WTC11 (cell line): ENCODE measurements at regions not wholly inside any gene's neighbourhood (a gene's known extent, or its start where the extent isn't known, plus 50 kb on each side); places are given as distances from the start of the nearest gene placed in this dataset.

Experiments used
- ATAC-seq: fragments of 200-7000 bp; cut with Tn5 transposase; 2 replicates; pipeline ENCODE4 v1.10.0; 2021; ENCODE audit warnings: mild to moderate bottlenecking, moderate library complexity
- CTCF ChIA-PET: fragments of 300-600 bp; sonication (Branson Sonifier 250); formaldehyde crosslinking; loops from one replicate; lab custom pipeline; 2021; ENCODE audit warnings: antibody characterized with exemption; lab: Charles Lee
- POLR2A ChIA-PET: fragments of 350-600 bp; sonication (Branson Sonifier 250); formaldehyde crosslinking; loops from one replicate; lab custom pipeline; 2021; ENCODE audit warnings: antibody characterized with exemption; lab: Charles Lee
- DNase-seq: peaks from one replicate; pipeline ENCODE4 v3.0.0; 2021; ENCODE audit warnings: low spot score
- H3K27ac Mint-ChIP-seq: 2 replicates; pipeline ENCODE4 v1.8.0; 2021; ENCODE audit warnings: mixed read lengths
- H3K27me3 Mint-ChIP-seq: 2 replicates; pipeline ENCODE4 v1.8.0; 2021; ENCODE audit warnings: low read depth, mild to moderate bottlenecking, moderate library complexity, mixed read lengths
- H3K36me3 Mint-ChIP-seq: 2 replicates; pipeline ENCODE4 v1.8.0; 2021; ENCODE audit warnings: mixed read lengths
- H3K4me1 Mint-ChIP-seq: 2 replicates; pipeline ENCODE4 v1.8.0; 2022; ENCODE audit warnings: mixed read lengths
- H3K4me3 Mint-ChIP-seq: 2 replicates; pipeline ENCODE4 v1.8.0; 2021; ENCODE audit warnings: mild to moderate bottlenecking, moderate library complexity, mixed read lengths
- H3K9me3 Mint-ChIP-seq: 2 replicates; pipeline ENCODE4 v1.8.0; 2021; ENCODE audit warnings: mixed read lengths
- ATF1 ChIP-seq: sonication (generic); formaldehyde crosslinking; IDR thresholded peaks from 2 replicates; pipeline ENCODE4 v1.8.1; 2023; ENCODE audit warnings: mild to moderate bottlenecking, moderate library complexity, missing genetic modification reagents
- ATF6 ChIP-seq: sonication (generic); formaldehyde crosslinking; IDR thresholded peaks from 2 replicates; pipeline ENCODE4 v1.8.1; 2023; ENCODE audit warnings: mild to moderate bottlenecking, missing genetic modification reagents
- E2F4 ChIP-seq: sonication (generic); formaldehyde crosslinking; IDR thresholded peaks from 2 replicates; pipeline ENCODE4 v1.8.1; 2022; ENCODE audit warnings: low read depth, mild to moderate bottlenecking, moderate library complexity, missing genetic modification reagents, borderline replicate concordance
- ELF4 ChIP-seq: sonication (generic); formaldehyde crosslinking; IDR thresholded peaks from 2 replicates; pipeline ENCODE4 v1.8.1; 2022; ENCODE audit warnings: low read depth, mild to moderate bottlenecking, moderate library complexity, missing genetic modification reagents
- ETV6 ChIP-seq: sonication (generic); formaldehyde crosslinking; IDR thresholded peaks from 2 replicates; pipeline ENCODE4 v1.8.1; 2022; ENCODE audit warnings: mild to moderate bottlenecking, missing genetic modification reagents
- FOXJ3 ChIP-seq: sonication (generic); formaldehyde crosslinking; IDR thresholded peaks from 2 replicates; pipeline ENCODE4 v1.9.0; 2021; ENCODE audit warnings: missing genetic modification reagents, mild to moderate bottlenecking, borderline replicate concordance
- FOXP4 ChIP-seq: sonication (generic); formaldehyde crosslinking; IDR thresholded peaks from 2 replicates; pipeline ENCODE4 v1.8.0; 2022; ENCODE audit warnings: mild to moderate bottlenecking, missing genetic modification reagents
- JUN ChIP-seq: sonication (generic); formaldehyde crosslinking; IDR thresholded peaks from 2 replicates; pipeline ENCODE4 v1.8.0; 2023; ENCODE audit warnings: mild to moderate bottlenecking, missing genetic modification reagents
- ZNF396 ChIP-seq: fragments of 250-450 bp; sonication (Bioruptor Pico); IDR thresholded peaks from 2 replicates; pipeline ENCODE4 v1.8.0; 2021; ENCODE audit warnings: mild to moderate bottlenecking, moderate library complexity, borderline replicate concordance
- TF ChIP-seq, protein P1 (sequence below): sonication (generic); formaldehyde crosslinking; IDR thresholded peaks from 2 replicates; pipeline ENCODE4 v1.8.1; 2022; ENCODE audit warnings: mild to moderate bottlenecking, moderate library complexity, missing genetic modification reagents
- TF ChIP-seq, protein P2 (sequence below): sonication (generic); formaldehyde crosslinking; IDR thresholded peaks from 2 replicates; pipeline ENCODE4 v1.8.0; 2022; ENCODE audit warnings: mild to moderate bottlenecking, missing genetic modification reagents
- TF ChIP-seq, protein P3 (sequence below): sonication (generic); formaldehyde crosslinking; IDR thresholded peaks from 2 replicates; pipeline ENCODE4 v1.8.0; 2022; ENCODE audit warnings: mild to moderate bottlenecking, missing genetic modification reagents

GRCh38 chr22:49108636-49109315, 718.9 kb downstream of the BRD1 start:
- POLR2A ChIA-PET = no interaction called here
- no peaks in the 10 kb centered on the region for H3K36me3 Mint-ChIP-seq
- CTCF ChIA-PET = interaction anchor here (1.8 to 3.9 kb wide), 2 partner anchors 11 to 62 kb away, joined by 7 to 14 read pairs; no protein-coding TSS in a partner anchor
- H3K4me3 Mint-ChIP-seq = no peak overlapping the region
- peaks cover under 1% of the 10 kb centered on the region for H3K4me1 Mint-ChIP-seq
- DNase-seq = no peak
- no peak for ATAC-seq
- TF ChIP-seq ELF4 (CRISPR knock-in tag) (no peak), FOXP4 (CRISPR knock-in tag) (no peak), ETV6 (no peak)
- H3K27me3 Mint-ChIP-seq = no peaks in the 10 kb centered on the region
- no peaks in the 10 kb centered on the region for H3K9me3 Mint-ChIP-seq
- H3K27ac Mint-ChIP-seq = no peak overlapping the region; the same call in 1 of the 2 replicates

DNA sequence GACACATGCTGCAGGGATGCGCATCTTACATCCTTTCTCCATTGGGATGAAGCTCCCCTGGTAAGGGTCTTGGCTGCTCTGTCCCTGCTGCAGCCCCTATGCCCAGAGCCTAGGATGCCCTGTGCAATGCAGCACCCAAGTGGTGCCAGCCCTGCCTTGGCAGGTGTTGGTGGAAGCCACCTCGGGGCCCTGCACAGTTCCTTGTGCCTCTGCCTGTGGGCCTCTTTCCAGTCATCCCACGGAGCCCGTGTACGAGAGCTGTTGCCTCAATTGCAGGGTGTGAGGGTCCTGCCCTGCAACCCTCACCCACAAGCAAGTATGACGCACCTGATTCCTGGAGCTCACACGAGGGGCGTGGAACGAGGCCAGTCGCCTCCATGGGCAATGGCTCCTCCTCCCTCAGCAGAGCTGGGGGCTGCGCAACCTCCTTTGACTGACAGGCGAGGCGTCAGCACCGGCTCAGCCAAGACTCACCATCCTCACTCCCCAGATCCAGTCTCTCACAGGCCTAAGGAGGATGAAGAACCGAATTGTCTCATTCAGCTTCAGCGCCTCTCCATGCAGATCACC, 719.6 kb downstream of the BRD1 start:
- H3K4me3 Mint-ChIP-seq = no peak overlapping the region
- no peak for TF ChIP-seq JUN (CRISPR knock-in tag)
- TF ChIP-seq, protein P1, sequence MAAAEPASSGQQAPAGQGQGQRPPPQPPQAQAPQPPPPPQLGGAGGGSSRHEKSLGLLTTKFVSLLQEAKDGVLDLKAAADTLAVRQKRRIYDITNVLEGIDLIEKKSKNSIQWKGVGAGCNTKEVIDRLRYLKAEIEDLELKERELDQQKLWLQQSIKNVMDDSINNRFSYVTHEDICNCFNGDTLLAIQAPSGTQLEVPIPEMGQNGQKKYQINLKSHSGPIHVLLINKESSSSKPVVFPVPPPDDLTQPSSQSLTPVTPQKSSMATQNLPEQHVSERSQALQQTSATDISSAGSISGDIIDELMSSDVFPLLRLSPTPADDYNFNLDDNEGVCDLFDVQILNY = no peak
- no peak for TF ChIP-seq FOXP4 (CRISPR knock-in tag)
- TF ChIP-seq FOXJ3 (CRISPR knock-in tag) = no peak
- TF ChIP-seq, protein P2, sequence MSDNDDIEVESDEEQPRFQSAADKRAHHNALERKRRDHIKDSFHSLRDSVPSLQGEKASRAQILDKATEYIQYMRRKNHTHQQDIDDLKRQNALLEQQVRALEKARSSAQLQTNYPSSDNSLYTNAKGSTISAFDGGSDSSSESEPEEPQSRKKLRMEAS = no peak
- TF ChIP-seq, protein P3, sequence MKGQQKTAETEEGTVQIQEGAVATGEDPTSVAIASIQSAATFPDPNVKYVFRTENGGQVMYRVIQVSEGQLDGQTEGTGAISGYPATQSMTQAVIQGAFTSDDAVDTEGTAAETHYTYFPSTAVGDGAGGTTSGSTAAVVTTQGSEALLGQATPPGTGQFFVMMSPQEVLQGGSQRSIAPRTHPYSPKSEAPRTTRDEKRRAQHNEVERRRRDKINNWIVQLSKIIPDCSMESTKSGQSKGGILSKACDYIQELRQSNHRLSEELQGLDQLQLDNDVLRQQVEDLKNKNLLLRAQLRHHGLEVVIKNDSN = no peak
- no peak for TF ChIP-seq E2F4
- TF ChIP-seq ATF6 = no peak
- no peak for TF ChIP-seq ZNF396 (CRISPR knock-in tag)
- no peak for TF ChIP-seq ATF1 (CRISPR knock-in tag)
- no peaks in the 10 kb centered on the region for H3K36me3 Mint-ChIP-seq
- H3K4me1 Mint-ChIP-seq = peaks cover 8% of the 10 kb centered on the region
- H3K27me3 Mint-ChIP-seq = no peaks in the 10 kb centered on the region
- ChIA-PET POLR2A (interaction anchor here (0.6 kb wide), 1 partner anchor 16 kb away, joined by 5 read pairs; no protein-coding TSS in a partner anchor), CTCF (interaction anchor here (1.8 to 3.9 kb wide), 2 partner anchors 12 to 61 kb away, joined by 7 to 14 read pairs; no protein-coding TSS in a partner anchor)
- ATAC-seq (no peak), DNase-seq (no peak)
- no peak overlapping the region for H3K27ac Mint-ChIP-seq
- no peaks in the 10 kb centered on the region for H3K9me3 Mint-ChIP-seq
